Stomach (tissue), 4 donors: ENCODE measurements at regions not wholly inside any gene's neighbourhood (a gene's known extent, or its start where the extent isn't known, plus 50 kb on each side); places are given as distances from the start of the nearest gene placed in this dataset.

Experiments
- POLR2A ChIP-seq, 4 donors: fragments of 450-650 bp; IDR thresholded peaks; one replicate each; pipeline ENCODE4 v1.6.1; 2016; ENCODE audit warnings: antibody characterized with exemption in 4 of 4, control low read depth in 2 of 4, mild to moderate bottlenecking in 1 of 4, moderate library complexity in 1 of 4
- POLR2AphosphoS5 ChIP-seq, 3 donors: sonication (generic); formaldehyde crosslinking; IDR thresholded peaks; one replicate each; pipeline ENCODE4 v1.6.1; 2016; ENCODE audit warnings: antibody characterized with exemption in 3 of 3

DNA sequence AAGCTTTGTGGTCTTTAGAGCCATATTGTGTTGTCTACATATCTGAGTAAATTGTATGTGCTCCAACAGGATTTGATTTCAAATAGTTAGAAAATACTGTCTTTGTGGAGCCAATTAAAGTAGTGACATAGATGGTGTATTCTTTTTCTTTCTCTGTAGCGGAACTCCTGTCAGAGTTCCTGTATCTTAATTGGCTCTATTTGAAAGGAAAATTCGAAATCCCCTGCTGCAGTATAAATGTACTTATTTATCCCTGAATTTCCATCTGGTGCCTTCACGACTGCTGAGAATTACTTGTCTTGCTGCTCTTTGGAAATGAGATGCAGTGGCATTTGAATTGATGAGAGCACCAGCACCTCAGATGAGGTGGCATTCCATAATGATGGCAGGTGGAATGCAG lies 546.7 kb upstream of the SGCD start:
- TF ChIP-seq POLR2A (IDR thresholded peaks at IDR 0.05) (no peak), POLR2AphosphoS5 (IDR thresholded peaks at IDR 0.05) (no peak)
